Common myeloid progenitor, CD34-positive (primary cell): ENCODE measurements at regions not wholly inside any gene's neighbourhood (a gene's known extent, or its start where the extent isn't known, plus 50 kb on each side); places are given as distances from the start of the nearest gene placed in this dataset.
"Not testable (repeated sequence)": the region's sequence is repeated elsewhere in the genome, so short reads cannot be mapped to it uniquely, and the experiment has no call there.

Source experiments
- CTCF ChIA-PET: fragments of 350-600 bp; sonication (Branson Sonifier 250); formaldehyde crosslinking; loops from one replicate; lab custom pipeline; 2021; ENCODE audit warnings: antibody characterized with exemption; lab: Charles Lee
- POLR2A ChIA-PET: fragments of 350-600 bp; sonication (Branson Sonifier 250); formaldehyde crosslinking; loops from one replicate; lab custom pipeline; 2021; ENCODE audit warnings: antibody characterized with exemption; lab: Charles Lee
- DNase-seq, 3 donors: peaks; one replicate each; pipeline versions ENCODE4 v3.0.0 to v3.0.0-alpha.2; 2013
- H3K27ac ChIP-seq, 2 experiments: 1 replicate in 1 of 2; 2 replicates in 1 of 2; pipeline ENCODE4 v1.7.0; 2013; ENCODE audit warnings: inconsistent platforms in 2 of 2, low read length in 2 of 2, mild to moderate bottlenecking in 2 of 2, low read depth in 1 of 2, moderate library complexity in 1 of 2; ENCODE audit not compliant: severe bottlenecking in 2 of 2, insufficient read depth in 1 of 2, poor library complexity in 1 of 2
- H3K27me3 ChIP-seq, 5 experiments: replicated peaks in 2 of 5; 1 replicate in 3 of 5; 2 replicates in 2 of 5; pipeline versions ENCODE4 v1.6.1 to v1.7.0; 2013; ENCODE audit warnings: low read length in 4 of 5, mild to moderate bottlenecking in 2 of 5, moderate library complexity in 2 of 5, inconsistent platforms in 1 of 5; ENCODE audit not compliant: insufficient read depth in 5 of 5, control insufficient read depth in 4 of 5
- H3K36me3 ChIP-seq, 4 experiments: 1 replicate in 2 of 4; 2 replicates in 2 of 4; pipeline versions ENCODE4 v1.6.1 to v1.7.0; 2013; ENCODE audit warnings: low read length in 3 of 4, control low read depth in 1 of 4, mild to moderate bottlenecking in 1 of 4; ENCODE audit not compliant: control insufficient read depth in 4 of 4, insufficient read depth in 4 of 4
- H3K4me1 ChIP-seq, 4 experiments: 1 replicate in 3 of 4; 2 replicates in 1 of 4; pipeline versions ENCODE4 v1.6.1 to v1.7.1; 2013; ENCODE audit warnings: low read length in 3 of 4, mild to moderate bottlenecking in 3 of 4, control low read depth in 1 of 4, inconsistent platforms in 1 of 4, moderate library complexity in 1 of 4; ENCODE audit not compliant: control insufficient read depth in 4 of 4, insufficient read depth in 4 of 4; ENCODE audit errors: control extremely low read depth in 1 of 4
- H3K4me3 ChIP-seq, 7 experiments: 1 replicate in 4 of 7; 2 replicates in 3 of 7; pipeline versions ENCODE4 v1.5.1 to v1.7.0; 2013; ENCODE audit warnings: mild to moderate bottlenecking in 7 of 7, low read length in 6 of 7, moderate library complexity in 6 of 7, inconsistent platforms in 2 of 7, low read depth in 2 of 7, control low read depth in 1 of 7; ENCODE audit not compliant: insufficient read depth in 4 of 7, control insufficient read depth in 1 of 7; ENCODE audit errors: extremely low read depth in 1 of 7
- H3K9me3 ChIP-seq, 5 experiments: 1 replicate in 4 of 5; 2 replicates in 1 of 5; pipeline versions ENCODE4 v1.6.1 to v1.7.1; 2013; ENCODE audit warnings: low read length in 4 of 5, mild to moderate bottlenecking in 2 of 5, inconsistent platforms in 1 of 5, low read depth in 1 of 5, moderate library complexity in 1 of 5; ENCODE audit not compliant: control insufficient read depth in 4 of 5, insufficient read depth in 2 of 5; ENCODE audit errors: control extremely low read depth in 1 of 5
- WGBS: methylation state at CpG from one replicate; pipeline ENCODE4 v1.1.5; 2013; ENCODE audit not compliant: insufficient coverage; 5-methylcytosine and 5-hydroxymethylcytosine counted together

- POLR2A ChIA-PET: no interaction called here
- H3K9me3 ChIP-seq: no peaks in the 10 kb centered on the region
- H3K36me3 ChIP-seq: no peaks in the 10 kb centered on the region
- DNase-seq: no peak
- no peaks in the 10 kb centered on the region for H3K4me1 ChIP-seq
- 100% methylated on average over 1 of the region's 1 CpG for WGBS
- CTCF ChIA-PET: no interaction called here
- no peaks in the 10 kb centered on the region for H3K27me3 ChIP-seq
- no peak overlapping the region for H3K27ac ChIP-seq
- H3K4me3 ChIP-seq: no peak overlapping the region
Observed at GRCh38 chr18:56451188-56451587, 187.2 kb downstream of the TXNL1 start.

GRCh38 chr18:56448751-56449150 is 189.6 kb downstream of the TXNL1 start:
- POLR2A ChIA-PET: no interaction called here
- Histone ChIP-seq H3K27ac (no peak overlapping the region), H3K27me3 (no peaks in the 10 kb centered on the region), H3K36me3 (no peaks in the 10 kb centered on the region), H3K9me3 (no peaks in the 10 kb centered on the region), H3K4me1 (peaks cover 0 to 4% (median 1%) of the 10 kb centered on the region in 4 experiments), H3K4me3 (no peak overlapping the region)
- DNase-seq: no peak
- CTCF ChIA-PET: no interaction called here
- 96% methylated on average over 4 of the region's 5 CpGs for WGBS

DNA sequence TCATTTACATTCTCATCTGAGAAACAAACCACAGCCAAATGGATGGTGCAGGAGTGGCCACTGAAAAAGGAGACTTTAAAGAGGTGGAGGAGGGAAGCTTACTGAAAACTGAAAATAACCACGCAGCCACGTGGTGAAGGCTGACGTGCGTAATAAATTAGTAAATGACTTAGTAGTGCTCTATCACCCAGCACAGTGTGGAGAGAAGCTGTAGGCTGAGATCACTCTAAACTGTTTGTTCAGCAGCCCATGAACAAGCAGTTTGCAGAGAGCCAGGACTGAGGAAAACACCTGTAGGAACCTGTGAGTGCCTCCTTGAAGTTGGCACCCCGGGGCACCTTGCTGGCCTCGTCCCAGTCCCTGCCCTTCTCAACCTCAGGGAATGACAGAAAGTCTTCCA is 193.0 kb downstream of the TXNL1 start:
- POLR2A ChIA-PET: no interaction called here
- Histone ChIP-seq H3K4me1 (peaks cover 0 to 6% (median 1%) of the 10 kb centered on the region in 4 experiments), H3K27me3 (no peaks in the 10 kb centered on the region), H3K4me3 (no peak overlapping the region), H3K36me3 (no peaks in the 10 kb centered on the region), H3K9me3 (peaks cover 0 to 4% (median 2%) of the 10 kb centered on the region in 5 experiments), H3K27ac (no peak overlapping the region)
- 62% methylated on average over 6 of the region's 6 CpGs for WGBS
- no peak for DNase-seq
- CTCF ChIA-PET: no interaction called here

DNA sequence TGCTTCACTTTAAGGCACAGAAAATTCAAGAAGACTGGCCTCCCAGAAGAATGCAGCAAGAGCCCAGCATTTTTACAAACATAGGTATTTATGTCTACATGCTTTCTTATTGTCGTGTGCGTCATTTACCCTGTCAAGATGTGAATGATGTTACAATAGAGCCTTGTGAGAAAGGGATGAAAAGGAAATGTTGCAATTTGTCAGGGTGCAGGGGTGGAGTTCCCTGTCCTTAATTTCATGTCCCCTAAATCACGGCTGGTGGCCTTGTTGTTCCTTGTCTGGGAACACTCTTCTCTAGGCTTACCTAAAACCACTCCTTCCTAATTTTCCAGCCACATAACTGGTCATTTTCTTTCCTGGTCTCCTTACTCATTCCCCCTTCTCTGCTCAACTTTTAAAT is 194.2 kb downstream of the TXNL1 start:
- Histone ChIP-seq H3K36me3 (no peaks in the 10 kb centered on the region), H3K27me3 (no peaks in the 10 kb centered on the region), H3K4me1 (peaks cover 0 to 6% (median 1%) of the 10 kb centered on the region in 4 experiments), H3K27ac (no peak overlapping the region), H3K4me3 (no peak overlapping the region), H3K9me3 (peaks cover 0 to 4% (median 2%) of the 10 kb centered on the region in 5 experiments)
- WGBS: 79% methylated on average over 3 of the region's 3 CpGs
- no peak for DNase-seq
- CTCF ChIA-PET: no interaction called here
- POLR2A ChIA-PET: no interaction called here

GRCh38 chr18:56443166-56443907 is 195.1 kb downstream of the TXNL1 start:
- peaks cover 0 to 6% (median 1%) of the 10 kb centered on the region in 4 experiments for H3K4me1 ChIP-seq
- ChIA-PET POLR2A (no interaction called here), CTCF (no interaction called here)
- peaks cover 0 to 4% (median 2%) of the 10 kb centered on the region in 5 experiments for H3K9me3 ChIP-seq
- H3K36me3 ChIP-seq: no peaks in the 10 kb centered on the region
- H3K4me3 ChIP-seq: no peak overlapping the region
- no peak for DNase-seq
- no peak overlapping the region for H3K27ac ChIP-seq
- WGBS: no CpG with 5 or more reads among the region's 3 CpGs
- H3K27me3 ChIP-seq: no peaks in the 10 kb centered on the region

- H3K27ac ChIP-seq, H3K9me3 ChIP-seq, H3K4me3 ChIP-seq, H3K36me3 ChIP-seq, H3K4me1 ChIP-seq, DNase-seq, POLR2A ChIA-PET, CTCF ChIA-PET, H3K27me3 ChIP-seq: not testable (repeated sequence)
- WGBS: 100% methylated on average over 1 of the region's 2 CpGs
Observed at GRCh38 chr18:56438480-56438879, 199.9 kb downstream of the TXNL1 start.

DNA sequence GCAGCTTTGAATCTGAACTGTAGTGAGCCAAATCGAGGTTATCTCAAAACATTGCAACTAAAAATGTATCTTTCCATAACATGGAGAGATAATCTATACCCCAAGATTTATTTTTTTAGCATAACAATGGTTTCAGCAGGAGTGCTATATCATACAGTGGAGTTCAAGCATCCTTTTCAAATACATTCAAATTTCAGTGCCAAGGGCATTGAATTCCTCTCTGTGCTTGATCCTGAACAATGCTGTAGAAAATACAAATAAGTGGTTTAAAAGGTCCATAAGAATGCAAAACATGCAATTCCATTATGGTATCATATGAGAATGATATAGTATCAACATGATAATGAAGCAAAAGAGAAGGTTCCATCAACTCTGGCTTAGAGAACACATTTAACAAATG is 201.7 kb downstream of the TXNL1 start:
- POLR2A ChIA-PET: no interaction called here
- H3K4me1 ChIP-seq: no peaks in the 10 kb centered on the region

More for the DNA sequence above, 201.7 kb downstream of the TXNL1 start:
- Histone ChIP-seq H3K36me3 (no peaks in the 10 kb centered on the region), H3K27ac (no peak overlapping the region), H3K27me3 (no peaks in the 10 kb centered on the region), H3K4me3 (no peak overlapping the region), H3K9me3 (no peaks in the 10 kb centered on the region)
- WGBS: no CpG with 5 or more reads among the region's 1 CpG
- CTCF ChIA-PET: no interaction called here
- no peak for DNase-seq
